ENCODE measurements at regions not wholly inside any gene's neighbourhood (a gene's known extent, or its start where the extent isn't known, plus 50 kb on each side); places are given as distances from the start of the nearest gene placed in this dataset.

DNA sequence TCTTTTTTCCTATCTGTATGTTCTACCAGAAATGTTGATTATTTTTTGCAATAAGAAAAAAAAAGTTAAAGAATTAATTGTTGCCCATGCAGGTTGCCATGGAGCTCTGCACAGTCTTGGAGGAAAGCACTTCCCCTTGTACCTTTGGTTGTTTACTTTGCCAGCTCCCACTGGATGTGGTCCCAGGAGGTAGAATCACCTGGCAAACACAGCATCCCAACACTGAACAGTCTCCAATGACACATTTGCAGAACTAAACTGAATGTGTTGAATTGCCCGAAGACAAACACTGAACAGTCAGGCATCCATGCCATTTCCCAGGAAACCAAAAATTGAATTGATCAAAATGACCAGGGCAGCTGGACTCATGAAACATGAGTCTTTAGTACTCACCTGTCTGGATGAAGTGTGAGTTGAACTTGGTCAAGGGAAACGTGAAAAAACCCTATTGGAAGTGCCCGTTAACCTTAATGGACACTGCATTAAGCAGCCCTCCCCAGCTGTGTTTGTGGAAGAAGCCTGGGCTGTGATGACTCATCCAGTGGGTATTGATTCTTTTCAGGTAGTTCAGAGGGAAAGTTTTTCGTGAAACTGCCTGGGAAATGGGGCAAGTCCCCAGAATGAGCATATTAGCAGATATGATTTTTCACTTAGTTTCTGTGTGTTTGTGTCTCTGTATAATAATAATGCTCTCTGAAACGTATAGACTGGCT, 284.7 kb upstream of the STT3B start:
- TF ChIP-seq GATA2 (IDR thresholded peaks at IDR 0.05; ENCODE audit: low read depth, low read length) (no peak), GATA3 (IDR thresholded peaks at IDR 0.05; ENCODE audit: low read depth, low read length) (no peak)

All from SH-SY5Y (cell line).